Endodermal cell (in vitro differentiated cells): ENCODE measurements at regions not wholly inside any gene's neighbourhood (a gene's known extent, or its start where the extent isn't known, plus 50 kb on each side); places are given as distances from the start of the nearest gene placed in this dataset.

Experiments used
- DNase-seq: peaks from one replicate; pipeline ENCODE4 v3.0.0-alpha.2; 2017
- H3K27ac ChIP-seq: 2 replicates; pipeline ENCODE4 v1.5.1; 2013; ENCODE audit warnings: mild to moderate bottlenecking, low read depth, low read length, moderate library complexity
- H3K27me3 ChIP-seq: 2 replicates; pipeline ENCODE4 v1.6.1; 2013; ENCODE audit warnings: mild to moderate bottlenecking, low read length, moderate library complexity; ENCODE audit not compliant: insufficient read depth, control insufficient read depth, poor library complexity, severe bottlenecking
- H3K36me3 ChIP-seq: 2 replicates; pipeline ENCODE4 v1.7.0; 2013; ENCODE audit warnings: mild to moderate bottlenecking, low read length, moderate library complexity; ENCODE audit not compliant: control insufficient read depth, insufficient read depth
- H3K4me1 ChIP-seq: one replicate; pipeline ENCODE4 v1.7.0; 2013; ENCODE audit warnings: low read length; ENCODE audit not compliant: control insufficient read depth, insufficient read depth
- H3K4me3 ChIP-seq: 2 replicates; pipeline ENCODE4 v1.5.1; 2013; ENCODE audit warnings: mild to moderate bottlenecking, low read length, moderate library complexity
- H3K9ac ChIP-seq: 2 replicates; pipeline ENCODE4 v1.6.1; 2013; ENCODE audit warnings: mild to moderate bottlenecking, low read length, moderate library complexity; ENCODE audit not compliant: poor library complexity, severe bottlenecking; ENCODE audit errors: extremely low read depth
- H3K9me3 ChIP-seq: 2 replicates; pipeline ENCODE4 v1.6.1; 2013; ENCODE audit warnings: mild to moderate bottlenecking, low read length, moderate library complexity; ENCODE audit not compliant: control insufficient read depth
- H3K27ac Mint-ChIP-seq: 2 replicates; pipeline ENCODE4 v1.8.0; 2020; ENCODE audit warnings: mixed read lengths
- H3K27me3 Mint-ChIP-seq: 2 replicates; pipeline ENCODE4 v1.8.0; 2021; ENCODE audit warnings: mild to moderate bottlenecking, mixed read lengths; ENCODE audit not compliant: insufficient read depth
- H3K36me3 Mint-ChIP-seq: 2 replicates; pipeline ENCODE4 v1.8.0; 2020; ENCODE audit warnings: low read depth, mixed read lengths
- H3K4me1 Mint-ChIP-seq: 2 replicates; pipeline ENCODE4 v1.8.0; 2020; ENCODE audit warnings: mixed read lengths
- H3K4me3 Mint-ChIP-seq: 2 replicates; pipeline ENCODE4 v1.8.0; 2020; ENCODE audit warnings: mild to moderate bottlenecking, moderate library complexity, mixed read lengths
- H3K9me3 Mint-ChIP-seq: 2 replicates; pipeline ENCODE4 v1.8.0; 2020; ENCODE audit warnings: mild to moderate bottlenecking, mixed read lengths
- WGBS, 2 experiments: methylation state at CpG; one replicate each; pipeline versions ENCODE4 v1.1.5 to v1.1.7; 2013; ENCODE audit warnings: missing lambda C conversion rate in 2 of 2, mixed read lengths in 1 of 2; ENCODE audit not compliant: insufficient coverage in 1 of 2, insufficient read length in 1 of 2; 5-methylcytosine and 5-hydroxymethylcytosine counted together
- TF ChIP-seq, protein P1 (sequence below): fragments of 200-600 bp; sonication (generic); conservative IDR thresholded peaks from 2 replicates; pipeline ENCODE4 v1.5.0; 2021; ENCODE audit warnings: antibody characterized with exemption, mild to moderate bottlenecking

DNA sequence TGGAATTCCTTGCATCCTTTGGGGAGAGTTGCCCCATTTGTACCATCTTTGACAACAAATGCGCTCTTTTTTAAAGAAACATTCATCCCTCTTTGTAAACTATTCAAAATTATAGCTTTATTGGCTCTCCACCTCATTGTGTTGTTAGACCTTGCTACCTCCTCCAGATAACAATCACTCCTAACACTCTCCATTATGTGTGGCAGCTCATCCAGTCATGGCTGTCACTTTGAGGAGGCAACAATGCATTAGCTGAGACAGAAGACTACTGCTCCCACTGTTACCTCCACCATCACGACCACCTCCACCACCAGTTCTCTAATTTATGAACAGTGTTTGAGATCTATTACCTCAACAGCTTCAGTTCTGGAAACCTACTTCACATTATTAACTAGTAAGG is 339.1 kb downstream of the FRK start:
- Mint-ChIP-seq H3K4me3 (no peak overlapping the region), H3K9me3 (no peaks in the 10 kb centered on the region), H3K36me3 (no peaks in the 10 kb centered on the region), H3K27me3 (no peaks in the 10 kb centered on the region), H3K4me1 (no peaks in the 10 kb centered on the region), H3K27ac (no peak overlapping the region)
- no peak overlapping the region for H3K27ac ChIP-seq
- no peaks in the 10 kb centered on the region for H3K4me1 ChIP-seq
- H3K27me3 ChIP-seq: no peaks in the 10 kb centered on the region
- WGBS, 2 experiments: 86 to 89% methylated on average over 2 of the region's 2 CpGs
- no peak overlapping the region for H3K4me3 ChIP-seq
- H3K9me3 ChIP-seq: no peaks in the 10 kb centered on the region
- DNase-seq: no peak
- TF ChIP-seq, protein P1, sequence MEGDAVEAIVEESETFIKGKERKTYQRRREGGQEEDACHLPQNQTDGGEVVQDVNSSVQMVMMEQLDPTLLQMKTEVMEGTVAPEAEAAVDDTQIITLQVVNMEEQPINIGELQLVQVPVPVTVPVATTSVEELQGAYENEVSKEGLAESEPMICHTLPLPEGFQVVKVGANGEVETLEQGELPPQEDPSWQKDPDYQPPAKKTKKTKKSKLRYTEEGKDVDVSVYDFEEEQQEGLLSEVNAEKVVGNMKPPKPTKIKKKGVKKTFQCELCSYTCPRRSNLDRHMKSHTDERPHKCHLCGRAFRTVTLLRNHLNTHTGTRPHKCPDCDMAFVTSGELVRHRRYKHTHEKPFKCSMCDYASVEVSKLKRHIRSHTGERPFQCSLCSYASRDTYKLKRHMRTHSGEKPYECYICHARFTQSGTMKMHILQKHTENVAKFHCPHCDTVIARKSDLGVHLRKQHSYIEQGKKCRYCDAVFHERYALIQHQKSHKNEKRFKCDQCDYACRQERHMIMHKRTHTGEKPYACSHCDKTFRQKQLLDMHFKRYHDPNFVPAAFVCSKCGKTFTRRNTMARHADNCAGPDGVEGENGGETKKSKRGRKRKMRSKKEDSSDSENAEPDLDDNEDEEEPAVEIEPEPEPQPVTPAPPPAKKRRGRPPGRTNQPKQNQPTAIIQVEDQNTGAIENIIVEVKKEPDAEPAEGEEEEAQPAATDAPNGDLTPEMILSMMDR: no peak
- H3K9ac ChIP-seq: no peak overlapping the region
- H3K36me3 ChIP-seq: no peaks in the 10 kb centered on the region

- WGBS, 2 experiments: 92 to 100% methylated on average over 1 of the region's 1 CpG
- TF ChIP-seq, protein P1: no peak
Measured at GRCh38 chr6:115720900-115721299, 339.8 kb downstream of the FRK start.

DNA sequence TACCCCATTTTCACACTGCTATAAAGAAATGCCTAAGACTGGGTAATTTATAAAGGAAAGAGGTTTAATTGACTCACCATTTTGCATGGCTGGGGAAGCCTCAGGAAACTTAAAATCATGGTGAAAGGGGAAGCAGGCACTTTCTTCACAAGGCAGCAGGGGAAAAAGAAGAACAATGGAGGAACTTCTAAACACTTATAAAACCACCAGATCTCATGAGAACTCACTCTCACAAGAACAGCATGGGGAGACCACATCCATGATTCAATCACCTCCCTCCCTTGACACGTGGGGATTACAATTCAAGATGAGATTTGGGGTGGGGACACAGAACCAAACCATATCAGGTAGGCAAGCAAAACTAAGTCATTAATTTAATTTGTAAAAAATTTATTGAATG is 343.2 kb downstream of the FRK start:
- Mint-ChIP-seq H3K4me1 (no peaks in the 10 kb centered on the region), H3K4me3 (no peak overlapping the region), H3K36me3 (no peaks in the 10 kb centered on the region), H3K27ac (no peak overlapping the region), H3K9me3 (no peaks in the 10 kb centered on the region), H3K27me3 (no peaks in the 10 kb centered on the region)
- no peak for DNase-seq
- Histone ChIP-seq H3K9ac (no peak overlapping the region), H3K4me3 (no peak overlapping the region), H3K27me3 (no peaks in the 10 kb centered on the region), H3K27ac (no peak overlapping the region), H3K36me3 (no peaks in the 10 kb centered on the region), H3K4me1 (no peaks in the 10 kb centered on the region), H3K9me3 (no peaks in the 10 kb centered on the region)
- 78% methylated on average over 1 of the region's 1 CpG; no CpG with 5 or more reads in 1 of the 2 experiments for WGBS, 2 experiments
- TF ChIP-seq, protein P1: no peak

More at GRCh38 chr6:115720900-115721299, 339.8 kb downstream of the FRK start:
- H3K36me3 ChIP-seq: no peaks in the 10 kb centered on the region
- Mint-ChIP-seq H3K27me3 (no peaks in the 10 kb centered on the region), H3K27ac (no peak overlapping the region), H3K36me3 (no peaks in the 10 kb centered on the region), H3K9me3 (no peaks in the 10 kb centered on the region), H3K4me1 (no peaks in the 10 kb centered on the region), H3K4me3 (no peak overlapping the region)
- H3K27ac ChIP-seq: no peak overlapping the region
- H3K27me3 ChIP-seq: no peaks in the 10 kb centered on the region
- no peaks in the 10 kb centered on the region for H3K4me1 ChIP-seq
- no peak overlapping the region for H3K4me3 ChIP-seq
- no peaks in the 10 kb centered on the region for H3K9me3 ChIP-seq
- no peak for DNase-seq
- no peak overlapping the region for H3K9ac ChIP-seq
